AG04449 (cell line): ENCODE measurements at regions not wholly inside any gene's neighbourhood (a gene's known extent, or its start where the extent isn't known, plus 50 kb on each side); places are given as distances from the start of the nearest gene placed in this dataset.

ENCODE experiments used
- CTCF ChIA-PET: fragments of 350-600 bp; formaldehyde crosslinking; extraction: SDS; loops from one replicate; lab custom pipeline; 2021; ENCODE audit warnings: antibody characterized with exemption; lab: Yijun Ruan, JAX
- POLR2A ChIA-PET: fragments of 400-600, 350-600 bp; formaldehyde crosslinking; extraction: SDS; loops from one replicate; lab custom pipeline; 2020; ENCODE audit warnings: antibody characterized with exemption, inconsistent platforms; lab: Yijun Ruan, JAX
- DNase-seq: peaks from one replicate; pipeline ENCODE4 v3.0.0-alpha.2; 2010; ENCODE audit warnings: low read depth, low spot score
- H3K4me3 ChIP-seq: 2 replicates; pipeline ENCODE4 v1.5.1; 2011; ENCODE audit warnings: low read depth, mild to moderate bottlenecking, control low read depth, low read length
- CTCF ChIP-seq: IDR thresholded peaks from one replicate; pipeline ENCODE4 v1.5.1; 2011; ENCODE audit warnings: mild to moderate bottlenecking, moderate library complexity, low read length, control low read depth, inconsistent platforms; ENCODE audit not compliant: insufficient read depth; ENCODE audit errors: missing control alignments

GRCh38 chr15:70289191-70289955 lies 191.7 kb upstream of the TLE3 start:
- POLR2A ChIA-PET = interaction anchor here (0.6 kb wide), 1 partner anchor 307 kb away, joined by 3 read pairs; no protein-coding TSS in a partner anchor
- no peak overlapping the region for H3K4me3 ChIP-seq
- CTCF ChIA-PET = no interaction called here
- no peak for TF ChIP-seq CTCF
- DNase-seq = peak; percentile 33

GRCh38 chr15:70286113-70286806 lies 188.5 kb upstream of the TLE3 start:
- no peak for TF ChIP-seq CTCF
- ChIA-PET CTCF (interaction anchor here (1.6 kb wide), 1 partner anchor 12 kb away, joined by 6 read pairs; no protein-coding TSS in a partner anchor), POLR2A (no interaction called here)
- DNase-seq = no peak
- no peak overlapping the region for H3K4me3 ChIP-seq

GRCh38 chr15:70284438-70285214 lies 186.9 kb upstream of the TLE3 start:
- no peak for TF ChIP-seq CTCF
- ChIA-PET CTCF (interaction anchor here (1.3 kb wide), 1 partner anchor 11 kb away, joined by 3 read pairs; no protein-coding TSS in a partner anchor), POLR2A (no interaction called here)
- no peak overlapping the region for H3K4me3 ChIP-seq
- DNase-seq = no peak

GRCh38 chr15:70283511-70283910 lies 185.8 kb upstream of the TLE3 start:
- POLR2A ChIA-PET = no interaction called here
- CTCF ChIA-PET = no interaction called here
- TF ChIP-seq CTCF = no peak
- no peak for DNase-seq
- H3K4me3 ChIP-seq = no peak overlapping the region

- no peak for DNase-seq
- H3K4me3 ChIP-seq = no peak overlapping the region
- TF ChIP-seq CTCF = no peak
- POLR2A ChIA-PET = no interaction called here
- CTCF ChIA-PET = no interaction called here
These were observed 184.1 kb upstream of the TLE3 start for GRCh38 chr15:70281811-70282307.
